Ishikawa (cell line): ENCODE measurements at regions not wholly inside any gene's neighbourhood (a gene's known extent, or its start where the extent isn't known, plus 50 kb on each side); places are given as distances from the start of the nearest gene placed in this dataset.

Source experiments
- CEBPB ChIP-seq: IDR thresholded peaks from 2 replicates; pipeline ENCODE4 v1.6.1; 2012
- CREB1 ChIP-seq: IDR thresholded peaks from 2 replicates; pipeline ENCODE4 v1.6.1; 2012; ENCODE audit warnings: low read depth
- EGR1 ChIP-seq: IDR thresholded peaks from 2 replicates; pipeline ENCODE4 v1.6.1; 2012
- EP300 ChIP-seq: IDR thresholded peaks from 2 replicates; pipeline ENCODE4 v1.6.1; 2012; ENCODE audit warnings: borderline replicate concordance
- FOXM1 ChIP-seq: IDR thresholded peaks from 2 replicates; pipeline ENCODE4 v1.6.1; 2012; ENCODE audit warnings: low read depth, borderline replicate concordance
- MAX ChIP-seq: IDR thresholded peaks from 2 replicates; pipeline ENCODE4 v1.6.1; 2012
- NFIC ChIP-seq: IDR thresholded peaks from 2 replicates; pipeline ENCODE4 v1.6.1; 2012
- RAD21 ChIP-seq: IDR thresholded peaks from 2 replicates; pipeline ENCODE4 v1.6.1; 2012; ENCODE audit warnings: low read depth
- REST ChIP-seq: IDR thresholded peaks from 2 replicates; pipeline ENCODE4 v1.6.1; 2012; ENCODE audit warnings: low read depth, mild to moderate bottlenecking
- TAF1 ChIP-seq: IDR thresholded peaks from 2 replicates; pipeline ENCODE4 v1.6.1; 2012; ENCODE audit warnings: low read depth, mild to moderate bottlenecking
- TCF12 ChIP-seq: IDR thresholded peaks from 2 replicates; pipeline ENCODE4 v1.6.1; 2012; ENCODE audit warnings: low read depth
- TEAD4 ChIP-seq: IDR thresholded peaks from 2 replicates; pipeline ENCODE4 v1.6.1; 2012
- USF1 ChIP-seq: IDR thresholded peaks from 2 replicates; pipeline ENCODE4 v1.6.1; 2012
- YY1 ChIP-seq: IDR thresholded peaks from 2 replicates; pipeline ENCODE4 v1.6.1; 2012; ENCODE audit warnings: low read depth
- ZBTB7A ChIP-seq: IDR thresholded peaks from 2 replicates; pipeline ENCODE4 v1.6.1; 2012; ENCODE audit warnings: low read depth

GRCh38 chr6:81073318-81073717 is 679.2 kb downstream of the TENT5A start:
- TF ChIP-seq CREB1 (no peak), EP300 (no peak), TCF12 (no peak), EGR1 (no peak), YY1 (no peak), CEBPB (no peak), ZBTB7A (no peak), FOXM1 (no peak), TEAD4 (no peak), MAX (no peak), NFIC (no peak), USF1 (no peak), TAF1 (no peak), REST (no peak), RAD21 (no peak)

- TF ChIP-seq RAD21 (no peak), EP300 (no peak), CEBPB (no peak), YY1 (no peak), TCF12 (no peak), USF1 (no peak), FOXM1 (no peak), NFIC (no peak), MAX (no peak), TAF1 (no peak), ZBTB7A (no peak), CREB1 (no peak)
Observed at GRCh38 chr6:81071121-81071520, 681.4 kb downstream of the TENT5A start.

GRCh38 chr6:81067057-81067456 is 685.4 kb downstream of the TENT5A start:
- TF ChIP-seq NFIC (no peak), CREB1 (no peak), USF1 (no peak), MAX (no peak), TEAD4 (no peak), FOXM1 (no peak), REST (no peak), TAF1 (no peak), EGR1 (no peak), ZBTB7A (no peak), CEBPB (no peak), RAD21 (no peak), YY1 (no peak), TCF12 (no peak)

GRCh38 chr6:81063891-81064290 is 688.6 kb downstream of the TENT5A start:
- no peak for TF ChIP-seq YY1
- TF ChIP-seq EP300, result no peak
- no peak for TF ChIP-seq USF1
- TF ChIP-seq NFIC, result no peak
- TF ChIP-seq CEBPB, result no peak

GRCh38 chr6:81054036-81054435 is 698.4 kb downstream of the TENT5A start:
- TF ChIP-seq MAX (no peak), YY1 (no peak), USF1 (no peak), RAD21 (no peak), CREB1 (no peak), CEBPB (no peak), EGR1 (no peak), EP300 (no peak), REST (no peak), TAF1 (no peak), ZBTB7A (no peak), TCF12 (no peak), NFIC (no peak), FOXM1 (no peak), TEAD4 (no peak)
